Lung (tissue), 11 donors: ENCODE measurements at regions not wholly inside any gene's neighbourhood (a gene's known extent, or its start where the extent isn't known, plus 50 kb on each side); places are given as distances from the start of the nearest gene placed in this dataset.
"Not testable (repeated sequence)": the region's sequence is repeated elsewhere in the genome, so short reads cannot be mapped to it uniquely, and the experiment has no call there.

ENCODE experiments used
- ATAC-seq: fragments of 200-7000 bp; cut with Tn5 transposase; one replicate; pipeline ENCODE4 v1.9.1; 2020; ENCODE audit warnings: moderate number of reproducible peaks; ENCODE audit not compliant: insufficient read depth, low FRiP score
- DNase-seq, 3 donors: peaks; one replicate each; pipeline ENCODE4 v3.0.0-alpha.2; 2013 to 2017
- H3K27ac ChIP-seq, 2 donors: one replicate each; pipeline ENCODE4 v1.5.1; 2013; ENCODE audit warnings: mild to moderate bottlenecking in 2 of 2, moderate library complexity in 2 of 2, control low read depth in 1 of 2, inconsistent platforms in 1 of 2, low read depth in 1 of 2, low read length in 1 of 2
- H3K27me3 ChIP-seq, 3 donors: one replicate each; pipeline ENCODE4 v1.5.1; 2013; ENCODE audit warnings: low read length in 2 of 3; ENCODE audit not compliant: control insufficient read depth in 3 of 3, insufficient read depth in 3 of 3
- H3K36me3 ChIP-seq, 4 donors: one replicate each; pipeline ENCODE4 v1.5.1; 2013; ENCODE audit warnings: low read length in 4 of 4, mild to moderate bottlenecking in 1 of 4, moderate library complexity in 1 of 4; ENCODE audit not compliant: control insufficient read depth in 4 of 4, insufficient read depth in 4 of 4
- H3K4me1 ChIP-seq, 5 donors: one replicate each; pipeline ENCODE4 v1.5.1; 2013; ENCODE audit warnings: low read length in 5 of 5, mild to moderate bottlenecking in 2 of 5, moderate library complexity in 1 of 5; ENCODE audit not compliant: control insufficient read depth in 5 of 5, insufficient read depth in 5 of 5
- H3K4me3 ChIP-seq: one replicate; pipeline ENCODE4 v1.5.1; 2013; ENCODE audit warnings: mild to moderate bottlenecking, control low read depth, moderate library complexity
- H3K9ac ChIP-seq, 2 donors: one replicate each; pipeline ENCODE4 v1.5.1; 2013; ENCODE audit warnings: low read length in 2 of 2, control low read depth in 1 of 2; ENCODE audit not compliant: insufficient read depth in 1 of 2
- H3K9me3 ChIP-seq, 4 donors: one replicate each; pipeline ENCODE4 v1.5.1; 2013; ENCODE audit warnings: low read length in 3 of 4, mild to moderate bottlenecking in 1 of 4, moderate library complexity in 1 of 4; ENCODE audit not compliant: control insufficient read depth in 4 of 4, insufficient read depth in 3 of 4
- CTCF ChIP-seq: IDR thresholded peaks from 2 replicates; pipeline ENCODE4 v1.5.1; 2012; ENCODE audit warnings: mild to moderate bottlenecking; ENCODE audit errors: control extremely low read depth, extremely low read depth
- WGBS, 2 donors: extraction: QIAGEN DNeasy Blood & Tissue Kit; methylation state at CpG; one replicate each; pipeline ENCODE4 v1.1.7; 2013; 5-methylcytosine and 5-hydroxymethylcytosine counted together
- donor health status: control.
- donor health status: control.
- donor health status: Bipolar disorder and iron deficiency.
- donor health status: healthy.
- donor health status: DM: yes; HTN: yes; CAD: no.

GRCh38 chr5:85614489-85614888 is 1003.3 kb upstream of the COX7C start:
- DNase-seq, result no peak
- no peak for ATAC-seq
- no peaks in the 10 kb centered on the region for H3K36me3 ChIP-seq
- H3K27me3 ChIP-seq, result no peaks in the 10 kb centered on the region
- no peak overlapping the region for H3K9ac ChIP-seq
- H3K27ac ChIP-seq, result no peak overlapping the region
- no peak overlapping the region for H3K4me3 ChIP-seq
- peaks cover 0 to 2% (median 0%) of the 10 kb centered on the region in 4 donors for H3K9me3 ChIP-seq
- no peak for TF ChIP-seq CTCF
- no peaks in the 10 kb centered on the region for H3K4me1 ChIP-seq
- WGBS, 2 donors, result 84 to 86% methylated on average over 3 of the region's 3 CpGs

GRCh38 chr5:85621668-85622067 is 996.1 kb upstream of the COX7C start:
- Histone ChIP-seq H3K27ac (no peak overlapping the region), H3K4me3 (no peak overlapping the region), H3K9ac (no peak overlapping the region), H3K36me3 (no peaks in the 10 kb centered on the region), H3K27me3 (no peaks in the 10 kb centered on the region), H3K9me3 (peaks cover 0 to 4% (median under 1%) of the 10 kb centered on the region in 4 donors), H3K4me1 (no peaks in the 10 kb centered on the region)
- ATAC-seq (no peak), DNase-seq (no peak)
- TF ChIP-seq CTCF, result no peak
- WGBS, 2 donors, result 95 to 96% methylated on average over 2 of the region's 2 CpGs

GRCh38 chr5:85628153-85628552 is 989.6 kb upstream of the COX7C start:
- TF ChIP-seq CTCF, result no peak
- ATAC-seq (no peak), DNase-seq (no peak)
- Histone ChIP-seq H3K4me1 (no peaks in the 10 kb centered on the region), H3K4me3 (no peak overlapping the region), H3K27ac (no peak overlapping the region), H3K9ac (no peak overlapping the region), H3K9me3 (no peaks in the 10 kb centered on the region), H3K36me3 (no peaks in the 10 kb centered on the region), H3K27me3 (no peaks in the 10 kb centered on the region)

GRCh38 chr5:85638495-85639125 is 979.1 kb upstream of the COX7C start:
- WGBS, 2 donors, result 86 to 95% methylated on average over 19 to 20 of the region's 25 CpGs
- H3K9me3 ChIP-seq, ATAC-seq, H3K27ac ChIP-seq, H3K9ac ChIP-seq, H3K27me3 ChIP-seq, DNase-seq, H3K4me3 ChIP-seq, H3K36me3 ChIP-seq, H3K4me1 ChIP-seq: not testable (repeated sequence)
